HL-60/S4 treated with retinoic acid at 250 ng/mL for 4 days and 3 days (cell line): ENCODE measurements at regions not wholly inside any gene's neighbourhood (a gene's known extent, or its start where the extent isn't known, plus 50 kb on each side); places are given as distances from the start of the nearest gene placed in this dataset.

Source experiments
- in situ Hi-C: fragments of 300-500 bp; cut with MboI; formaldehyde crosslinking; loops from 2 replicates; pipeline ENCODE4 v1.7.0; 2022; ENCODE audit warnings: low sequenced_read_pairs

DNA sequence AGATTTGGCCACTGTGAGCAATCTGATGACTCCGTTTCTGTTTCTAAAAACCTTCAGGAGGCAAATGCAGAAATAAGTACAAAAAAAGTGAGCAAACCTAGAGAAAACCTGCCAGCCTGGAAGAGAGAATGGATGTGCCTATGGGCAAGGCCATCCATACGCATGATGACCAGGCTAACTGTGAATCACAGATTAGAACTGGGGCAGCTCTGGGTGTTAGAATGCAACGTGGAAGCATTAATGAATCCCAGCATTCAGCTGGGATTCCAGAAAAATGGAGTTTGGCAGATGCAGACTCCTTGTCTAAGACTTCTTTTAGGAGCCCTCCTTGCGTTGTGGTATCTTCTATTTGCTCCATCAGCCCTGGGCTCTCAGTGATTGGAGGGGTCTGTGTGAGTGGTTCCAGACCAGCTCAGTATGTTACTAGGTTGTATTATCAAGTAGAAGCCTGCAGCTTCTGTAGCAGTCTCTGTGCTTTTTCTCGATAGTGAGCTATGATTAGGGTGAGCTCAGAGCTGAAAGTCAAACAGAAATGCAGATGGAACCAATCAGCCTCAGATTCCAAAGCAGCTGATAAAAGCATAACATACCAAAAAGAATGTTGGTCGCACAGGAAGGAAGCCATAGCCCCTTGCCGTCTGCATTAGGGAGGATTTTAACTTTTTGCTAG lies 154.0 kb downstream of the PSMG1 start:
- in situ Hi-C loops: no loop called here

DNA sequence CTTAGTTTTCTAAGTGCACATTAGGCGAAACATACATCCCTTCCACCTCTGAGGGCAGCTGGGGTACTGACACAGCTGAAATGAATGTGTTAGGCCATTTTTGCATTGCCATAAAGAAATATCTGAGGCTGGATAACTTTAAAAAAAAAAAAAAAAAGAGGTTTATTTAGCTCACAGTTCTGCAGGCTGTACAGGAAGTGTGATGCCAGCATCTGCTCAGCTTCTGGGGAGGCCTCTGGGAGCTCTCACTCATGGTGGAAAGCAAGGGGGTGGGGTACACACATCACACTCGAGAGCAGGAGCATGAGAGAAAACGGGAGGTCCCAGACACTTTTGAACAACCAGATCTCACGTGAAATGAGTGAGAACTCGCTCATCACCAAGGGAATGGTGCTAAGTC lies 158.1 kb downstream of the PSMG1 start:
- in situ Hi-C loops: no loop called here

DNA sequence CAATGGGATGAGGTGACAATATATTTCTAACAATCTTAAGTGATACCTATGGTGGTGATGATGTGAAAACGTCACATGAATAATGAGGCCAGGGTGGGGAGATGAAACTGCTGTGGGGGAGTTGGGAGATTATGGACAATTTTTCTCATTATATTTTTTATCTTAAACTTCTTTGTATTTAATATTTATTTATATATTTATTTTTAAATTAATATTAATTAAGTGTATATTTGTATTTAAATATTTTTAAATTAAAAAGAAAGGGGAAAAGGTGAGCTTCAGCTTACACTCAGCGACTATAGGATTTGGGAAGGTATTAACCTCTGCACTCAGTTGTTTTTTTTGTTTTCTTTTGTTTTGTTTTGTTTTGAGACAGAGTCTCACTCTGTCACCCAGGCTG lies 158.7 kb downstream of the PSMG1 start:
- in situ Hi-C loops: no loop called here

DNA sequence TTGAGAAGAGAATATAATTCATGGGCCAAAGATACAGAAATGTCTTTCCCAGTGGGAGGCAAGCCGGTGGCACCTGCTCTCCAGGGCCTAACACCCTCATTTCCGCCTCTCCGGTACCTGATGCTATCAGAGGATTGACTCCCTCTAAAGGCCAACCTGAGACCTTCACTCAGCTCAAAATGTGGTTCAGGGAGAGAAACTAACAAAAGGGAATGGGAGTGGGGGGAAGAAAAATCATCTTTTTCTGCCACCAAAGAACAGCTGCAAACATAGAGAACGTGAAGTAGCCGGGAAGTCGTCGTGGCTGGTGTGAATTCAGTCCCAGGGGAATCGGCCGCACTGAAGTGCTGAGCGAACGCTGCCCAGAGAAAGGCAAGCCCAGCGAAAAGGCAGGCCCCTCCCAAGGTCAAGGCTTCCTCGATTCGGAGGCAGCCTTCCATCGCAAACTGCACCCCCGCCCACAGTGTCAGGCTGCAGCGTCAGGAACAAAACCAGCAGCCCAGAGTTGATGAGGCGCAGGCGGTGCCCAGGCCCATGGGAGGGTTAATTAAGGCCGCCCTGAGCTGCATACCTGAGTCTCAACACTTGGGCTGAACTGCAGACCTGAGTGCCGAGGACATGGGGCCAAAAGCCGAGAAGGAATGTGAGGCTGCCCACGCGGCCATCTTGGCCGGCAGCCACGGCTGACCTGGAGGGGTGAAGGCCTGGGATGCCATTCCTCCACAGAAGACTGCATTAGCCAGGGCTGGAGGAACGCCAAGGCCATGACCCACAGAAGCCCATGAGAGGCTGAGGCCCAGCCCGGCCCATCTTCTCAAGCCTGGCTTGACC lies 160.2 kb downstream of the PSMG1 start:
- in situ Hi-C loops: no loop called here

DNA sequence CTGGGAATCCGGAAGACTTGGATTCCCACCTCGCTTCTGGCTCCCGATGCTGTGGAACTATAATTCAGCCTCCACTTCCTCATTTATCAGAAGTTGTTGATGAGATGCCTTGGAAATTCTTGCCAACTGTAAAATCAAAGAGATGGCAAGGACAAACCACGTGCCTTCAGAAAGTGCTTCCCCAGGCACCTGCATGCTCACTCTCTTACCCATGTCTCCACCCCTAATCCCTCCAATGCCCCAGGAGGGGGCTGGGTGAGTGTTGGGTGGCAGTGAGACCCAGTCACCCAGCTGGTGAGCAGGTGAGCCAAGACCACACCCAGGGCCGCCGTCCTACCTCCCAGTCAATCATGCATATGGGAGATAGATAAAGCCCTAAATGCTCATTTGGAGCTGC lies 160.8 kb downstream of the PSMG1 start:
- in situ Hi-C loops: no loop called here

DNA sequence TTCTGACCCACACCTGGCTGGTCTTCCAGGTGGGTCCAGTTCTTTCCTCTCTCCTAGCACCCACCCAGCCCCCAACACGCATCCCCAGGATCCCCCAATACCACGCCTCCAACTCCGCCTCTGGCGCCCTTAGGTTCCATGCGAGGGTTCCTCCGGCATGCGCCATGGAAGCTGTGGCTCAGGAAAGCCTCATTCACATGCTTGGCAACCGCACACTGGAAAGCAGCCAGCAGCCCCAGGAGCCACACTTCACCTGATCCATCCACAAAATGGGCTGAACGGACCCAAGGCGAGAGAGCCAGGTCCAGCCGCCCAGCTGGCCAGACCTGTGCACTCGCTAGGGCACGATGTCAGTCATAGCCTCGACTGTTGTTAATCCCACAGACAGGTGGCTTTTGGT lies 161.2 kb downstream of the PSMG1 start:
- in situ Hi-C loops: no loop called here

DNA sequence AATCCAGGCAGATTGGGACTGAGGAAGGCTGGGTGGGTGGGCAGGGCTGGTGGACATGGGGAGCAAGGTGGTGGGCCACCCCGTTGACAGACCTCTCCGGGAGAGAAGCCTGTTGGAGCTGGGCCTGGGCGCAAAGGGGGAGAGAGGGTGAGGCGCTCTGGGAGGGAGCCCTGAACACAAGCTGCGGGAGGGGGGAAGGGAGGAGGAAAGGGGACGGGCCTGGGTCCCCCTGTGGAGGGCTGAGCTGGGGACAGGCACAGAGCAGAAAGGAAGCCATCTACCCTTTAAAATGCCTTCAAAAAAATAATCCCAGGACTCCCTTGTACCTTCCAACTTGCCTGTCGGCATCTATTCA lies 161.8 kb downstream of the PSMG1 start:
- in situ Hi-C loops: no loop called here

DNA sequence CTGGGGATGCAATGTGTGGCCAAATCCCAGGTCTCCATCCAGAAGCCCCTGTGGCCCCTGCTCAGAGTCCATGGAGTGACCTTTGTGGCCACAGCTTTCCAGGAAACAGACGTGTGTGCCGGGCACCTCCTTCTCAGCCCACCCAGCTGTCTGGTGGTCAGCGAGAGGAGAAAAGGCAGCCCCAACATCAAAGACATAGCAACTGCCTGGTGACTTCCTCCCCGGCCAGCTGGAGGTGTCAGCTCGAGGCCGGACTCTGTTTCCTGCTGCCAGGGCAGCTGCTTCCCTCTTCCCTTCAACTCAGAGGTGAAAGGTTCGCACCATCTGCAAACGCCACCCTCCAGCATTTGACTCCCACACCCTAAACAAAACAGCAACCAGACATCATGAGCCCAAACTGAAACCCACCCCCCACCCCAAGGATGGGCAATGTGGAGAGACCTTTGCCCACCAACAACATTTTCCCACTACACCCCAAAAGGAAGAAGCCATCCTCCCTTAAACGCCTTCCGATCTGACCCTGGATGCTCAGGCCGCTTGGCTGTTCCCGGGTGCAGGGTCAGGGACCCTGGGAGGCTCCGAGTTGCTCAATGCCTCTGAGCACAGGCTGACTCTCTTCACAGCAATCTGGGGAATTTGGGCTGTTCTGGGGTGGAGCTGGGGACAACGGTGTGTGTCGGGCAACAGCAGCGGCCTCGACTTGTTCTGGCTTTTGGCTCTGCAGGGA lies 162.3 kb downstream of the PSMG1 start:
- in situ Hi-C loops: no loop called here

DNA sequence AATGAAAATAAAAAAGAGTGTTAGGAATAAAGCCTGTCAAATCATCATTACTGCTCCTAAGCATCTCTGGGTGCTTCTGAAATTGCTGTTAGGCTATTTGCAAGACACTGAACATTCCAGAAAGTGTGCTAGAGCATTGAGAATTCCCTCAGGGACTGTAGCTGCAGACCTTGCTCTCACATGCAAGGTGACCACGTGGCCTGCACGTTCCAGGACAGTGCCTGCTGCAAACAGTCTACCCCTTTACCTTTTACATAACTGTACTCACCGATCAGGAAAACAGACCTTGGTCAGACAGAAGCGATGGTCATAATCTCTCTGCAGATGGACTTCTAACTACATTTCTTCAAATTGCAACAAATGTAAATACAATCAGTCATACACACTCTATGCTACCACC lies 164.5 kb downstream of the PSMG1 start:
- in situ Hi-C loops: no loop called here

DNA sequence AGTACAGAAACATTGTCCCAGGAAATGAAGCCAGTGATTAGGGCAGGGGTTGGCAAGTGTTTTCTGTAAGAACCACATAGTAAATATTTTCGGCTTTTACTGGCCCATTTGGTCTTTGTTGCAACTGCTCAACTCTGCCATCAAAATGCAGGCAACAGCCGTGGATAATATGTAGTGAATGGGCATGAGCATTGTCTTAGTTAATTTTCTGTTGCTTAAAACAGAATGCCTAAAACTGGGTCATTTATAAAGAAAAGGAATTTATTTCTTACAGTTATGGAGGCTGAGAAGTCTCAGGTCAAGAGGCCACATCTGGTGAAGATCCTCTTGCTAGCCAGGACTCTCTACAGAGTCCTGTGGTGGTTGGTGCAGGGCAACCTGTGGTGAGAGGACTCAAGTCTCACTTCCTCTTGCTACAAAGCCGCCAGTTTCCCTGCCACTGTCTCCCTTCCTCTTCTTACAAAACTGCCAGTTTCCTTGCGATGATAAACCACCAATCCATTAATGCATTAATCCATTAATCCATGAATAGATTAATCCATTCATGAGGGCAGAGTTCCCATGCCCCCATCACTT lies 166.4 kb downstream of the PSMG1 start:
- in situ Hi-C loops: no loop called here

DNA sequence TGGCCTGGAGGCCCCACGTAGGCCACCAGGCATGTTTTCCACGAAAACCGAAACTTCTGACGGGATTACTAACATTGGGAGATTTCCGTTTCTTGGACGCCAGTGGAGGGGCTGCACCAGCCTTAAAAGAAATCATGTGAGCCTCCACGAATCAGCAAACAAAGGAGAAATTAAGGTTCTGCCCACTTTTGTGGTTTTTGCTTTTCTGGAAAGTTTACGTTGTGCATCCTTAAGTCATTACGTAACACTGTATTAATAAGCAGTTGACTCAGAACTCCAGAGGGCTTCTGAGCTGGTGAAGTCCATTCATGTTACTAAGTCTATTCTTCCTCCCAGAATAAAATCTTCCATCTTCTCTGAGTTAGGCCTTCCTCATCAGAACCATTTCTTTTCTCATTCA lies 168.5 kb downstream of the PSMG1 start:
- in situ Hi-C loops: no loop called here

DNA sequence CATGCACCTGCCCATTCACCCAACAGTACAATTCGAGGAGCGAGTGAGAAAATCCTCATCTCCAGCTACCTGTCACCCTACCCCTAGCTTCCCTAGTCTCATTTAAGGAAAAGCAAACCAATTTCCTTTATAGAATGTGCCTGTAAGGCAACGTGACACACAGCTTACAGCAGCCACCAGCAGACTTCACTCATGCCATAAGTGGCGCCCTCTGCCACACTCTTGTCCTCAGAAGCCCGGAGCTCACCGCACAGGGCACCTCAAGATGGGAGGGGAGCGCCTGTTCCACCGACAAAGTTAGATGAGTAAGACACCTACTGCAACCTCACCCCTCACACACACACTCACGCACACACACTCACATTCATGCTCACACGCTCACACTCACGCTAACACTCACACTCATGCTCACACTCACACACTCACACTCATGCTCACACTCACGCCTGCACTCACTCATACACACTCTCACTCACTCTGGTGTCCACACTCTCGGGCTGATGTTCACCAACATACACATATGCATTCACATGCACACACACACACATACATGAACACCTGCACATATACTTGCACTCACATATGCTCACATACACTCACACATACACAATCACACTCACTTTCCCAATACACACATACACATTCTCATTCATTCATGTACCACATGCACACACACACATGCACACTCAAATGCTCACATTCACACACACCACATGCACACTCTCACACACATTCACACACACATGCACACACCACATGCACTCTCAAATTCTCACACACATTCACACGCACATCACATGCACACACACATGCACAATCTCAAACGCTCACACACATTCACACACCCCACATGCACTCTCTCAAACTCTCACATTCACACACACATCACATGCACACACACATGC lies 170.7 kb downstream of the PSMG1 start:
- in situ Hi-C loops: no loop called here

DNA sequence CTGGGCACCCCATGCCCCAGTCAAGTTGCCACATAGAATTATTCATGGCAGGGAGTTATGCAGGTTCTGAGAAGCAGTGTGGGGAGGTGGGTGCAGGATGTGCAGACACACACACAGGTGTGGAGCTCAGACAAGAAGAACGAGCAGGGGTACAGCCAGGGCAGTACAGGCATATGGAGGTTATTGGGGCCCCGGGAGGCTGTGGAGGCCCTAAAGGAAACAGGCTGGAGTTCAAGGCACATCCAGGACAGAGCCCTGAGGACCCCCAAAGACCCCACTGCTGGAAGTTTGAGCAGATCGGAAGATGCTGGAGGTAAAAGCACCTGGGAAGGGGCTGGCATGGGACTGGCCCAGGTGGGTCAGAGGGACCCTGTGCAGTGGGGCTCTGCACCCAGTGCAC lies 171.3 kb downstream of the PSMG1 start:
- in situ Hi-C loops: no loop called here

DNA sequence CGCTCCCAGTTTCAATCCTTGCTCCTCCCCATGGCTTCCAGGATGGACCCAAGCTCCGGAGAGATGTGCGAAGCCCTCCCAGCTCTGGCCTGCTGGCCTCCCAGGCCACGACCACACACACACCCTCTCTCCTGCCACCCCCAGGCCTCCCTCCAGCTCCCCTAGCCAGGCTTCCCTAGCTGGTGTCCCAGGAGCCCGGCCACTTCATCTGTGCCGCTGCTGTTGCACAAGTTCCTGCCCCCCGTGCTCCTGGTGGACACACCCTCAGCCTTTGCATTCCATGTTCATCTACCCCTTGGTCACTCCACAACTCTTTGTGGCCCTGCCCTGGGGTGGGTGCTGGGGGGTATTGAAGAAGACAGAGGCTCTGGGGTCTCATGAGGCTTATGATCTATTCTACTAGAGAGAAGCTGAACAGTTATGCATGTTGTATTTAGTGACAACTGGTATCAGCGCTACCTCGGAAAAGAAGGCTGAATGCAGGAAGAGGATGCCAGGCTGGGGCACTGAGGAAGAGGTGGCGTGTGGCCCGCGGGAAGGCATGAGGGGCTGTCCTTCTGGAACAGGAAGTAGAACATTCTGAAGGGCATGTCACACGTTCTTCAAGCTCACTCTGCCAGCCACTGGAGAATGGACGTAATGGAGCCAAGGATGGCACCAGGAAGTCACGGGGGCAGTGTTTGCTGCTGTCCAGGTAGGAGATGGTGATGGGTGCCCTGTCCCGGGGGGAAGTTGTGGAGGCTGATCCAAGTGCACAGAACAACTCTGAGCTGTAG lies 172.4 kb downstream of the PSMG1 start:
- in situ Hi-C loops: no loop called here

DNA sequence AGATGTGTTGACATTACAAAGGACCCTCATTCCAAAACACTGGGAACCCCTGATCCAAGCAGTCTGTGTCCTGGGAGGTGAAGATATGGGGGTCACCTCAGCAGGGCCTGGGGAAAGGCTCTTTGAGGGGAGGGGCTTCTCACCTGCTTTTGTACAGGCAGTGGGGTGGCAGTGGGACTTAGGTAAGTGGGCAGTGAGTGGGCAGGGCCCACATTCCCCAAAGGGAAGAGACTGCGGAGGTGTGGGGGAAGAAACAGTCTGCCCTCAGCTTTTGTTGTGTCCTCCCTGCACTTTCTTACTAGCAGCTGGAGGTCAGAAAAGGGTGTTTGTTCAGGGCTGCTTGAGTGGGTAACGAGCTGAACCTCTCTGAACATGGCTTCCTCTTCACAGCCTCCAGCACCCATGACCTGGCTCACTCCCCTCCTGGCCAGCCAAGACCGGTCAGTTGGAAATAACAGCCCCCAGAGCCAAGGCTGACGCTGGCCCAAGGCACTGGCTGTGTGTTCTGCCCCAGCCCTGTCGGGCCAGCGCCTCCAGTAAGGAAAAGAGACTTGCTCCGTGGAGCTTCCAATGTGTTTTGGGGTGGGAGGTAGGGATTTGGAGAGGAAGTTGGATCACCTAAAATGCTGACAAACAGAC lies 173.5 kb downstream of the PSMG1 start:
- in situ Hi-C loops: no loop called here

DNA sequence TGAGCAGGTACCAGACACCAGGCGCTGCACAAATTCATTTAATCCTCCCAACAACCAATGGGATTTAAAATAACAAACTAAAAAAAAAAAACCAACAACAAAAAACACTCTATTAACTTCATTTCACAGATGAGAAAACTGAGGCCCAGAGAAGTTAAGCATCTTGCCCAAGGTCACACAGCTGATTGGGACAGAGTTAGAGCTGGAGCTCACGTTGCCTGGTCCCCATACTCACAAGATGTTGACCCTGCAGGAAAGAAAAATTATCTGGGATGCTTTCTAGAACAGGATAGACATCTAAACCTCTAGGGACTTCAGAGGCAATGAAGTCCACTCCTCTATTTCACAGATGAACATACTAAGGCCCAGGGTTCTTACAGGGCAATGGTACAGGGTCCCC lies 175.3 kb downstream of the PSMG1 start:
- in situ Hi-C loops: no loop called here

DNA sequence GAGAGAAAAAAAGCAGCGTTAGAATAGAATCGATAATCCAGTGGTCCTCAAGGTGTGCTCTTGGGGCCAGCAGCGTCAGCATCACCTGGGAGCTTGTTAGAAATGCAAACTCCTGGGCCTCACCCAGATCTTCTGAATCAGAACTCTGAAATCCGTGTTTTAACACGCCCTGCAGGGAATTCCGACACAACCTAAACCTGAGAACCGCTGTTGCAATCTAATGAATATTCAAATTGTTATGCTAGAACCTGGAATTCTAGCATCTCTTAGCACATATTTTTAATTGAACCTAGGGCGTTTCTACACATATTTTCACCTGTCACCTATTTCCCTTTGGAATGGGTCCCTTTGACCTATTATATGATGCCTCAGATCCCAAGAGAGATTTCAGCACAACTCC lies 175.7 kb downstream of the PSMG1 start:
- in situ Hi-C loops: no loop called here

DNA sequence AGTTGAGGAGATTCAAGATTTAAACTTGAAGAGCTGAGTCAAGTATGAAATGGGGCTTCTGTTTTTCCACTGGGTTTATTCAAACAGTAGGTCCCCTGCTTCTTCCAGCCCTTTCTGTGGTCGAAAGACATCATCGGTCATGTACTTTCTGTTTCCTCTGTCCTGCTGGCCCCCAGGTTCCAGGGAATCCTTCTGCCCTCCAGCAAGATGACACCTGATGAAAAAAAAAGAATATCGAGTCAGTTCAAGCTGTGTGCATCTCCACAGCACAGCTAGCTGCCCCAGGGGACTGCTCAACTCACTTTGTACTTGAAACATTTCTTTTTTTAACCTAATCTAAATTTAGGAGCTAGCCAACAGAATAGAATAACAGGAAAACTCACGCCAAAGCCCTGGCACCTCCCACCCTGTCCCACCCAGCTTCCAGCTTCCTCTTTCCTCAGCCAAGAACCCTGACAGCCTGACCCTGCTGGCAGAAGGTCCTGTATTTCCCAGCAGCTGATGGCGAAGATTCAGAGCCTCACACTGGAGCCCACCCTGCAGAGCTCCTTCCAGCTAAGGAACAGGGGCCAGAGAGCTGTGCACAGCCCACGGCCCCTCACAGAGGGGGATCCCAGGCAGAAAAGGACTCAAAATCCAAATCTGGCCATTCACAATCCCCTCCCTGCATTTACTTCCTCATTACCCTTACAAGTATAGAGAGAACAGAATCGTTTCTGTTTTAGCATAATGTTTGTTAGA lies 176.5 kb downstream of the PSMG1 start:
- in situ Hi-C loops: no loop called here

DNA sequence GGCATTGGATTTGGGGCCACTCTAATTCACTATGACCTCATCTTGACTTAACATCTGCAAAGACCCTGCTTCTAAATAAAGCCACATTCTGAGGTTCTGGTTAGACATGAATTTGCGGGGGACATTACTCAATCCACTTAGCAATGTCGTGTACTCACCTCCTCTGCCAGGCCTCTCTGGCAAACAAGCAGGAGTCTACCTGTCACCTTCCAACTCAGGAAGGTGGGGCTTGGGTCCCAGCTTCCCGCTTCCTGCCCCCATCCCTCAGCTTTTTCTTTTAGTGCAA lies 177.8 kb downstream of the PSMG1 start:
- in situ Hi-C loops: no loop called here
